HG02642 (cell line): ENCODE measurements at regions not wholly inside any gene's neighbourhood (a gene's known extent, or its start where the extent isn't known, plus 50 kb on each side); places are given as distances from the start of the nearest gene placed in this dataset.

ENCODE experiments used
- ATAC-seq: cut with Tn5 transposase; IDR thresholded peaks from one replicate; pipeline ENCODE4 v1.9.1; 2021; ENCODE audit warnings: mild to moderate bottlenecking; ENCODE audit not compliant: unreplicated experiment, poor library complexity

- ATAC-seq, result no peak
These were observed 50.7 kb upstream of the ACOT11 start for GRCh38 chr1:54497338-54497737.

- no peak for ATAC-seq
These were observed 52.1 kb upstream of the ACOT11 start for GRCh38 chr1:54495954-54496353.

GRCh38 chr1:54493608-54494007, 54.4 kb upstream of the ACOT11 start:
- ATAC-seq, result no peak

GRCh38 chr1:54490361-54491248, 57.4 kb upstream of the ACOT11 start:
- no peak for ATAC-seq

GRCh38 chr1:54489627-54490250, 58.3 kb upstream of the ACOT11 start:
- no peak for ATAC-seq

GRCh38 chr1:54488779-54489626, 59.0 kb upstream of the ACOT11 start:
- ATAC-seq, result peak; percentile 74

- ATAC-seq, result peak; percentile 54
These were observed 59.8 kb upstream of the ACOT11 start for GRCh38 chr1:54488065-54488750.

GRCh38 chr1:54487571-54488050, 60.4 kb upstream of the ACOT11 start:
- ATAC-seq, result no peak

GRCh38 chr1:54486907-54487306, 61.1 kb upstream of the ACOT11 start:
- no peak for ATAC-seq

GRCh38 chr1:54485416-54485815, 62.6 kb upstream of the ACOT11 start:
- no peak for ATAC-seq

GRCh38 chr1:54483875-54484437, 64.1 kb upstream of the ACOT11 start:
- no peak for ATAC-seq

GRCh38 chr1:54481201-54481884, 66.7 kb upstream of the ACOT11 start:
- no peak for ATAC-seq

- no peak for ATAC-seq
These were observed 67.5 kb upstream of the ACOT11 start for GRCh38 chr1:54480525-54480848.

- ATAC-seq, result no peak
These were observed 68.0 kb upstream of the ACOT11 start for GRCh38 chr1:54479841-54480524.

GRCh38 chr1:54479251-54479650, 68.8 kb upstream of the ACOT11 start:
- no peak for ATAC-seq

- no peak for ATAC-seq
These were observed 70.9 kb upstream of the ACOT11 start for GRCh38 chr1:54477153-54477561.

GRCh38 chr1:54476530-54477109, 70.4 kb upstream of the SSBP3 start:
- no peak for ATAC-seq

- ATAC-seq, result no peak
These were observed 69.8 kb upstream of the SSBP3 start for GRCh38 chr1:54475946-54476516.
